Peyer's patch (tissue), 4 donors: ENCODE measurements at regions not wholly inside any gene's neighbourhood (a gene's known extent, or its start where the extent isn't known, plus 50 kb on each side); places are given as distances from the start of the nearest gene placed in this dataset.

ENCODE experiments used
- CTCF ChIP-seq, 6 experiments: fragments of 450-650 bp in 4 of 6; fragments of 200-600 bp in 2 of 6; sonication (generic) in 1 of 6; IDR thresholded peaks; one replicate each; pipeline ENCODE4 v1.5.1; 2017 to 2019; ENCODE audit warnings: antibody characterized with exemption in 6 of 6, mild to moderate bottlenecking in 3 of 6, moderate library complexity in 1 of 6
- POLR2A ChIP-seq, 2 donors: fragments of 450-650 bp; IDR thresholded peaks; one replicate each; pipeline ENCODE4 v1.5.1; 2017; ENCODE audit warnings: antibody characterized with exemption in 2 of 2, mild to moderate bottlenecking in 2 of 2, moderate library complexity in 2 of 2

GRCh38 chr1:59122527-59122926, 174.4 kb upstream of the FGGY start:
- TF ChIP-seq POLR2A (IDR thresholded peaks at IDR 0.05) (no peak), CTCF (IDR thresholded peaks at IDR 0.05) (no peak)
